22Rv1 (cell line): ENCODE measurements at regions not wholly inside any gene's neighbourhood (a gene's known extent, or its start where the extent isn't known, plus 50 kb on each side); places are given as distances from the start of the nearest gene placed in this dataset.

Source experiments
- ZFX ChIP-seq: fragments of 450-650 bp; IDR thresholded peaks from 2 replicates; pipeline ENCODE4 v1.6.1; 2017; ENCODE audit warnings: antibody characterized with exemption, borderline replicate concordance
- TF ChIP-seq, protein P1 (sequence below): fragments of 450-650 bp; IDR thresholded peaks from 2 replicates; pipeline ENCODE4 v1.5.1; 2017; ENCODE audit warnings: mild to moderate bottlenecking

DNA sequence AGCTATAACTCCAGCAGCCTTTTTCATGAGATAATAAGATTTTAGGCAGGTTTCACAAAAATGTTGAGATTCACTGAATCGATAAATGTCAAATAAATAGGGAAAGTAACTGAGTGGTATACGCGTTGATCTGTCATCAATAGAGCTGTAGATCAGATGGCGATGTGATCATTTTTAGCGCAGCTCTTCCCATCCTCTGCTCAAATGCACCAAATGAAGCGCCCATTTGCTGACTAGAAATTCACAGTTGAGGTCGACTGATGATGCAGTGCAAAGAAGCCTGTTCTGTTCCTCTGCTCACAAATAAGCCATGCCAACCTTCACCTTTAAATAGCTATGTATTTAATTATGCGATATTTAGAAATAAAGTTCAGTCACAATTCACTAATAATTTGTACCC is 693.5 kb downstream of the ARHGAP15 start:
- TF ChIP-seq, protein P1, sequence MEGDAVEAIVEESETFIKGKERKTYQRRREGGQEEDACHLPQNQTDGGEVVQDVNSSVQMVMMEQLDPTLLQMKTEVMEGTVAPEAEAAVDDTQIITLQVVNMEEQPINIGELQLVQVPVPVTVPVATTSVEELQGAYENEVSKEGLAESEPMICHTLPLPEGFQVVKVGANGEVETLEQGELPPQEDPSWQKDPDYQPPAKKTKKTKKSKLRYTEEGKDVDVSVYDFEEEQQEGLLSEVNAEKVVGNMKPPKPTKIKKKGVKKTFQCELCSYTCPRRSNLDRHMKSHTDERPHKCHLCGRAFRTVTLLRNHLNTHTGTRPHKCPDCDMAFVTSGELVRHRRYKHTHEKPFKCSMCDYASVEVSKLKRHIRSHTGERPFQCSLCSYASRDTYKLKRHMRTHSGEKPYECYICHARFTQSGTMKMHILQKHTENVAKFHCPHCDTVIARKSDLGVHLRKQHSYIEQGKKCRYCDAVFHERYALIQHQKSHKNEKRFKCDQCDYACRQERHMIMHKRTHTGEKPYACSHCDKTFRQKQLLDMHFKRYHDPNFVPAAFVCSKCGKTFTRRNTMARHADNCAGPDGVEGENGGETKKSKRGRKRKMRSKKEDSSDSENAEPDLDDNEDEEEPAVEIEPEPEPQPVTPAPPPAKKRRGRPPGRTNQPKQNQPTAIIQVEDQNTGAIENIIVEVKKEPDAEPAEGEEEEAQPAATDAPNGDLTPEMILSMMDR, result no peak
- TF ChIP-seq ZFX, result no peak
